ENCODE measurements at regions not wholly inside any gene's neighbourhood (a gene's known extent, or its start where the extent isn't known, plus 50 kb on each side); places are given as distances from the start of the nearest gene placed in this dataset.

DNA sequence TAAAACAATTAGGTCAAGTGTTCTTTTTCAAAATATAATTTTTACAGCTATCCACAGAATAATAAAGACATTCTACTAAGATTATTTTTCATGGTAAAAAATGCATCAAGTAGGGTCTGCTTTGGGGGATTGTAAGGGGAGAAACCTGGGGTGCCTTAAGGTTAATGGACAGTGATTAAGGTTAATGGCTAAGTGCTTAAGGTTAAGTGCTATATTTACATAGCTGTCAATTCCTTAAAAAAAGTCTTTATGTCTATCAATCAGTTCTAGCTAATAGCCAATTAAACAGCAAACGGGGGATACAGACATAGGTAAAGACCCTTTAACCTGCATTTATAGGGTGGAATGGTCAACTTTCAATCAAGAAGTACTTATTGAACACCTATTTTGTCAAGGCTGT lies 284.5 kb upstream of the SEMA3A start:
- Histone ChIP-seq H3K36me3 (no peaks in the 10 kb centered on the region), H3K9me3 (no peaks in the 10 kb centered on the region), H3K4me3 (no peak overlapping the region), H3K4me1 (no peaks in the 10 kb centered on the region), H3K27ac (no peak overlapping the region), H3K27me3 (no peaks in the 10 kb centered on the region)
- no peak for TF ChIP-seq POLR2A (IDR thresholded peaks at IDR 0.05)
- TF ChIP-seq, protein P1, sequence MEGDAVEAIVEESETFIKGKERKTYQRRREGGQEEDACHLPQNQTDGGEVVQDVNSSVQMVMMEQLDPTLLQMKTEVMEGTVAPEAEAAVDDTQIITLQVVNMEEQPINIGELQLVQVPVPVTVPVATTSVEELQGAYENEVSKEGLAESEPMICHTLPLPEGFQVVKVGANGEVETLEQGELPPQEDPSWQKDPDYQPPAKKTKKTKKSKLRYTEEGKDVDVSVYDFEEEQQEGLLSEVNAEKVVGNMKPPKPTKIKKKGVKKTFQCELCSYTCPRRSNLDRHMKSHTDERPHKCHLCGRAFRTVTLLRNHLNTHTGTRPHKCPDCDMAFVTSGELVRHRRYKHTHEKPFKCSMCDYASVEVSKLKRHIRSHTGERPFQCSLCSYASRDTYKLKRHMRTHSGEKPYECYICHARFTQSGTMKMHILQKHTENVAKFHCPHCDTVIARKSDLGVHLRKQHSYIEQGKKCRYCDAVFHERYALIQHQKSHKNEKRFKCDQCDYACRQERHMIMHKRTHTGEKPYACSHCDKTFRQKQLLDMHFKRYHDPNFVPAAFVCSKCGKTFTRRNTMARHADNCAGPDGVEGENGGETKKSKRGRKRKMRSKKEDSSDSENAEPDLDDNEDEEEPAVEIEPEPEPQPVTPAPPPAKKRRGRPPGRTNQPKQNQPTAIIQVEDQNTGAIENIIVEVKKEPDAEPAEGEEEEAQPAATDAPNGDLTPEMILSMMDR (IDR thresholded peaks at IDR 0.05) = no peak
- no peak for DNase-seq (ENCODE audit: low spot score in 2 of 2)
- WGBS, 2 donors = 78 to 80% methylated on average over 1 of the region's 1 CpG

DNA sequence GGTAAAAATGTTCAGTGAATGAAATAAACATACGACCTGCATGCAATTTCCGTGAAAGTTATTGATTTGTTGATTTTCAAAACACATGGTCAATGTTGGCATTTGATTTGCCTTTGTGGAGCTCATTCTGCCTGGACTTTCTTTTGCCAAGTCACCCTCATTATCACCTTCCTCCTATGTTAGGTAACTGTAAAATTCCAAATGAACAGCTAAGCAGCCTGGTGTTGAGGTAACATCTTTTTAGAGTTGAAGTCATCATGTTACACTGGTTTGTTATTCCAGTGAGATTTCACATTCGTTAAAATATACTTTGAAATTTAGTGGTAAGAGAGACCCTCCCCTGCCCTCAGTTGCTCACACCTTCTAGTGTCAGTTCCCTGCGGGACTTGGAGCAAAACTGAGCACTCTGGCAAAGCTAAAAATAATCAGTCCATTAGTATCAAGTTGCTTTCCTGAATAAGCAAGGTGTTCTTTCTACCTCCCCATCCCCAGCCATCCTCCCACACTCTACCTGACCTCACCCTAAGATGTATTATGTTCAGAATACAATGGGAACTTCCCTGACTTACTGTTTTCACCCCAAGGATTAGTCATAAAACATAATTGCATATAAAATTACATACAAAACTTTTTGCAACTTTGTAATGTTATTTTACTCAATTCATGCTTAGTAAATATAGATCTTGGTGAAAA lies 283.3 kb upstream of the SEMA3A start:
- WGBS, 2 donors = 80 to 81% methylated on average over 4 of the region's 4 CpGs
- no peaks in the 10 kb centered on the region for H3K9me3 ChIP-seq
- TF ChIP-seq EP300 (IDR thresholded peaks at IDR 0.05) (no peak), POLR2A (IDR thresholded peaks at IDR 0.05) (no peak)
- TF ChIP-seq, protein P1 (IDR thresholded peaks at IDR 0.05) = no peak

DNA sequence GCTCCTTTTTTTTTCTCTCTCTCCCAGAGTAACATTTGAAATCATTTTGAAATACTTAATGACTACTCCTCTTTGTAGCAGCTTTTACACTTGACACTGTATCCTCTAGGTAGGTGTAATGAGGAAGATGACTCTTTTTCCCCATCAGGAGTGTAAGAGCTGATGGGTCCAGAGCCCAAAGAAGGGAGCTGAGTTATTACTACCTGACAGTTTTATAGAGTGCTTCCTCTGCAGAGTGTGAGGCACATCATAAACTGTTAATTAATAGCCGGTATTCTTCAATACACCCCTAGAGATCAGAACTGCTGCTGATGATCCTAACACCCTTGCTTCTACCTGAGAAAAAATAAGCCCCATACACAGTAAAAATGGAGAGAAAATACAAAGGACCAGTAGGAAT lies 279.8 kb upstream of the SEMA3A start:
- Histone ChIP-seq H3K9me3 (no peaks in the 10 kb centered on the region), H3K27ac (no peak overlapping the region), H3K27me3 (no peaks in the 10 kb centered on the region), H3K36me3 (no peaks in the 10 kb centered on the region), H3K4me3 (no peak overlapping the region), H3K4me1 (no peaks in the 10 kb centered on the region)
- TF ChIP-seq, protein P1 (IDR thresholded peaks at IDR 0.05) = no peak
- TF ChIP-seq EP300 (IDR thresholded peaks at IDR 0.05) (no peak), POLR2A (IDR thresholded peaks at IDR 0.05) (no peak)
- no peak for DNase-seq (ENCODE audit: low spot score in 2 of 2)
- WGBS, 2 donors = 25 to 26% methylated on average over 1 of the region's 1 CpG

More for the DNA sequence above, 283.3 kb upstream of the SEMA3A start:
- no peak overlapping the region for H3K4me3 ChIP-seq
- H3K4me1 ChIP-seq = no peaks in the 10 kb centered on the region
- no peak for DNase-seq (ENCODE audit: low spot score in 2 of 2)
- H3K27me3 ChIP-seq = no peaks in the 10 kb centered on the region
- H3K36me3 ChIP-seq = no peaks in the 10 kb centered on the region
- no peak overlapping the region for H3K27ac ChIP-seq

DNA sequence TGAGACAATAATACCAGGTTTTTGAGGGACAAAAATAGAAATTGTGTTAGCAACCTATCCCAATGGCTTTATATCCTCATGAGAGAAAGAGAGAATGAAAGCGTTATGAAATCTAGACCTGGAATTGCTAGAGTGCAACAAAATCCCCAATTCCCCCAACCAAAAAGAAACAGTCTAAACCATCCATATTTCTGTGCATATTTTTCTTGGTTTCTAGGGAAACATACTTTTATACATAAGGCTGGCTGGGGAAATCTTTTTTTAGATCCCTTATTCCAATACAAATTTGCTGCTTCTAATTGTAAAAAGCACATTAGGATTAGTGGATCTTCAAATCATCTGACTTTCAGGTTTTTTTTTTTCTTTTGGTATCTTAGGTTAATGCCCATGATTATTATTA lies 277.0 kb upstream of the SEMA3A start:
- H3K4me1 ChIP-seq = no peaks in the 10 kb centered on the region
- WGBS, 2 donors = 81% methylated on average over 1 of the region's 1 CpG
- no peak for DNase-seq (ENCODE audit: low spot score in 2 of 2)
- no peaks in the 10 kb centered on the region for H3K9me3 ChIP-seq
- no peaks in the 10 kb centered on the region for H3K27me3 ChIP-seq
- no peak for TF ChIP-seq EP300 (IDR thresholded peaks at IDR 0.05)
- TF ChIP-seq, protein P1 (IDR thresholded peaks at IDR 0.05) = no peak
- no peak for TF ChIP-seq POLR2A (IDR thresholded peaks at IDR 0.05)
- no peaks in the 10 kb centered on the region for H3K36me3 ChIP-seq
- no peak overlapping the region for H3K4me3 ChIP-seq
- H3K27ac ChIP-seq = no peak overlapping the region

DNA sequence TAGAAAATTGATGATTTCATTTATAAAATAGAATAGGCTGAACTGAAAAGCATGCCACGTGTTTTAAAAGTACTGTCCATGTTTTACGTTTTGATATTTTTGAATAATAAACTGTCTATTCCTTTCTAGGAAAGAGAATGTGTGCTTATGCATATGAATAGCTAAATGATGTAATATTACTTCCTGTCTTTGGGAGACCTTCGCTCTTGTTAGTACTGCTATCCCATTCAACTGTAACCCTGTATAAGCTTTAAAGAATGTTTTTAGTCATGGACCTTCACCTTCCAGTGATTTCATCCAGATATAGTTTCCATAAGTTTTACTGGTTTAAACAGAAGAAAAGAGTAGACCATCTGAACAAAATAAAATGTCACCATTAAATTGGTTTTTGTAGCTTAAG lies 274.4 kb upstream of the SEMA3A start:
- TF ChIP-seq, protein P1 (IDR thresholded peaks at IDR 0.05) = no peak
- TF ChIP-seq EP300 (IDR thresholded peaks at IDR 0.05) = no peak
- no peak for TF ChIP-seq POLR2A (IDR thresholded peaks at IDR 0.05)
- WGBS, 2 donors = 49% methylated on average over 3 of the region's 3 CpGs
- no peaks in the 10 kb centered on the region for H3K36me3 ChIP-seq
- H3K9me3 ChIP-seq = no peaks in the 10 kb centered on the region
- H3K4me1 ChIP-seq = no peaks in the 10 kb centered on the region
- H3K27me3 ChIP-seq = no peaks in the 10 kb centered on the region
- H3K4me3 ChIP-seq = no peak overlapping the region
- H3K27ac ChIP-seq = no peak overlapping the region
- no peak for DNase-seq (ENCODE audit: low spot score in 2 of 2)

Measured in tibial nerve (tissue), 4 donors.